Activated T-helper 17 cell treated with anti-CD3 and anti-CD28 coated beads, Interleukin-2, amount 50 U/mL, for 72 hours (primary cell): ENCODE measurements at regions not wholly inside any gene's neighbourhood (a gene's known extent, or its start where the extent isn't known, plus 50 kb on each side); places are given as distances from the start of the nearest gene placed in this dataset.
"Not testable (repeated sequence)": the region's sequence is repeated elsewhere in the genome, so short reads cannot be mapped to it uniquely, and the experiment has no call there.

Experiments
- ATAC-seq: fragments of 150-1000 bp; cut with Tn5 transposase; replicated peaks from 2 replicates; pipeline ENCODE4 v1.10.0; 2021; ENCODE audit warnings: mild to moderate bottlenecking, moderate library complexity
- H3K27ac Mint-ChIP-seq: one replicate; pipeline ENCODE4 v1.8.0; 2022; ENCODE audit warnings: mixed read lengths
- H3K27me3 Mint-ChIP-seq: one replicate; pipeline ENCODE4 v1.8.0; 2022; ENCODE audit warnings: mixed read lengths
- H3K36me3 Mint-ChIP-seq: one replicate; pipeline ENCODE4 v1.8.0; 2022; ENCODE audit warnings: low read depth, mild to moderate bottlenecking, mixed read lengths
- H3K4me1 Mint-ChIP-seq: one replicate; pipeline ENCODE4 v1.8.0; 2022; ENCODE audit warnings: mixed read lengths
- H3K4me3 Mint-ChIP-seq: one replicate; pipeline ENCODE4 v1.8.0; 2022; ENCODE audit warnings: mild to moderate bottlenecking, mixed read lengths
- H3K9me3 Mint-ChIP-seq: one replicate; pipeline ENCODE4 v1.8.0; 2022; ENCODE audit warnings: mixed read lengths

DNA sequence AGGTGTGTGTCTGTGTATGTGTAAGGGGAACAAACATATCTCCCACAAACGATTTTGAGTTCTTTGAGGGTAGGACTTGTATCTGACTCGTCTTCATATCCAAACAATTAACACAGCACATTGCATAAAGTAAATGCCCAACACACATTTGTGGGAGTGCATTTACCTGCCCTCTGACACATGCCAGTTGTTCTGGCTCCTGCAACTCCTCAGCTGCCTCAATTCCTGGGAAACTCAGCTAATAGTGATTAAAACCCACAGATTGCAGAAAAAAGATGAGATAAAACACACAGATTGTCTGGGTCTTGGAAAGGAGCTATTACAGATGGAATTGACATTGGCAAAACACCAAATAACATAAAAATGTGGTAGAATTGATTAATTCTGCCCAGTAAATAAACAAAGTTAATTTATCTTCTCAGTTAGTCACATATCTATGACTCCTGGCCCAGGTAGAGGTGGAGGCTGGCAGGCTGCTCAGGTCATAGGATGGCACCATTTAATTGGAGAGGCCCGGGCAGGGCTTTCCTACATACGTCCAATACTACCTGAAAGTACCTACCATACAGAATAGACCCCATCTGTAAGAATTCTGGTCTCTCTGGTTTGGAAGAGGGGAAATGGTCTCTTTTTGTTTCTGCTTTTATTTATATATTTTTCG, 71.5 kb upstream of the IFNGR1 start:
- H3K4me1 Mint-ChIP-seq, result peaks cover 5% of the 10 kb centered on the region
- no peaks in the 10 kb centered on the region for H3K9me3 Mint-ChIP-seq
- no peak overlapping the region for H3K4me3 Mint-ChIP-seq
- no peak overlapping the region for H3K27ac Mint-ChIP-seq
- H3K36me3 Mint-ChIP-seq, result no peaks in the 10 kb centered on the region
- peaks cover 7% of the 10 kb centered on the region for H3K27me3 Mint-ChIP-seq
- no peak for ATAC-seq

DNA sequence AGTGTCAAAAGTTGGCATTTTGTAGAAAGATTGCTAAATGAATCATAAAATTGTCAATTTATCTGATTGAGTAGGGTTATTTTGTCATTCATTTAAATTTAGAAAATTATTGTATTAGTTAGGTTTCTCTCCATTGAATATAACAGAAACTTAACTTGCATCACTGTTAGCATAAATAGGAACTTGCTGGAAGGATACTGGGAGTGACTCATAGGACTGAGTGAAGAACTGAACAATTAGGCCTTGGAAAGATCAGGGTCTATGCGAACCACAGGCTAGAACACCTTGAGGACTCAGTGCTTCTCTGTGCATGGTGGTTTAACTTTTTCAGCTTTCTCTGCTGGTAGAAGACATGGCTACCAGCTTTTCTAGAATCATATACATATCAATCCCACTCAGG, 67.7 kb upstream of the IFNGR1 start:
- Mint-ChIP-seq H3K9me3 (no peaks in the 10 kb centered on the region), H3K27me3 (peaks cover 26% of the 10 kb centered on the region), H3K27ac (no peak overlapping the region), H3K36me3 (no peaks in the 10 kb centered on the region), H3K4me1 (peaks cover 17% of the 10 kb centered on the region), H3K4me3 (no peak overlapping the region)
- no peak for ATAC-seq

DNA sequence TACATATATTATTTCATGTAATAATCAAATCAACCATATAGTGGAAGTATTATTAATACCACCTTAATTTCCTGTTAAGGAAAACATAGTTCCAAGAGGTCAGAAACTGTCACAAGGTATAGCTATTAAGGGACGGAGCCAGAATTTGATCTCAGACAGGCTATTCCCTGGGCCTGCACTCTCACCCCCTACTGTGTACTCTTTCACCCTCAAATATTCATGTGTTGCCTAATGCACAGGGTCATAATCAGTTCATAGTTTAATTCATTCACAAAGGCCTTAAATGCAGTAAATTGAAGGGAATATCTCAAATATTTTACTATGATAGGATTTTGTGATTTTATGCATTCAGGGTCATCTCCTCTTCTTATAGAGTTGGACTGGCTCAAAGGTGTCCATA, 67.2 kb upstream of the IFNGR1 start:
- no peaks in the 10 kb centered on the region for H3K36me3 Mint-ChIP-seq
- peaks cover 16% of the 10 kb centered on the region for H3K4me1 Mint-ChIP-seq
- no peak overlapping the region for H3K27ac Mint-ChIP-seq
- H3K9me3 Mint-ChIP-seq, result no peaks in the 10 kb centered on the region
- H3K27me3 Mint-ChIP-seq, result peaks cover 26% of the 10 kb centered on the region
- no peak overlapping the region for H3K4me3 Mint-ChIP-seq
- ATAC-seq, result no peak

DNA sequence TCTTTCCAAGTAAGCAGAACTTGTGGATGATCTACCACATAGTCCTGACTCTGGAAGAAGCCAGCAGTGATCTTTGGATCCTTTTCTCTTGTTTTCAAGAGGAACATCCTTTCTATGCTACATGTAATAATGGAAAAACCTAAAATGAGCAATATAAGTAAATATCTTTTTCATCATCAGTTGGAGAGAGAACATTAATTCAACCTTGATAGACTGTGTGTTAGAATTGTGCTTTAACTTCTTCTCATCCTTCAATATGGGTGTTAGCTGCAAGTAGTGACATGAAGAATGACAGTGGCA, 65.6 kb upstream of the IFNGR1 start:
- no peaks in the 10 kb centered on the region for H3K36me3 Mint-ChIP-seq
- no peak for ATAC-seq
- H3K9me3 Mint-ChIP-seq, result no peaks in the 10 kb centered on the region
- no peak overlapping the region for H3K27ac Mint-ChIP-seq
- no peak overlapping the region for H3K4me3 Mint-ChIP-seq
- peaks cover 31% of the 10 kb centered on the region for H3K27me3 Mint-ChIP-seq
- peaks cover 12% of the 10 kb centered on the region for H3K4me1 Mint-ChIP-seq

DNA sequence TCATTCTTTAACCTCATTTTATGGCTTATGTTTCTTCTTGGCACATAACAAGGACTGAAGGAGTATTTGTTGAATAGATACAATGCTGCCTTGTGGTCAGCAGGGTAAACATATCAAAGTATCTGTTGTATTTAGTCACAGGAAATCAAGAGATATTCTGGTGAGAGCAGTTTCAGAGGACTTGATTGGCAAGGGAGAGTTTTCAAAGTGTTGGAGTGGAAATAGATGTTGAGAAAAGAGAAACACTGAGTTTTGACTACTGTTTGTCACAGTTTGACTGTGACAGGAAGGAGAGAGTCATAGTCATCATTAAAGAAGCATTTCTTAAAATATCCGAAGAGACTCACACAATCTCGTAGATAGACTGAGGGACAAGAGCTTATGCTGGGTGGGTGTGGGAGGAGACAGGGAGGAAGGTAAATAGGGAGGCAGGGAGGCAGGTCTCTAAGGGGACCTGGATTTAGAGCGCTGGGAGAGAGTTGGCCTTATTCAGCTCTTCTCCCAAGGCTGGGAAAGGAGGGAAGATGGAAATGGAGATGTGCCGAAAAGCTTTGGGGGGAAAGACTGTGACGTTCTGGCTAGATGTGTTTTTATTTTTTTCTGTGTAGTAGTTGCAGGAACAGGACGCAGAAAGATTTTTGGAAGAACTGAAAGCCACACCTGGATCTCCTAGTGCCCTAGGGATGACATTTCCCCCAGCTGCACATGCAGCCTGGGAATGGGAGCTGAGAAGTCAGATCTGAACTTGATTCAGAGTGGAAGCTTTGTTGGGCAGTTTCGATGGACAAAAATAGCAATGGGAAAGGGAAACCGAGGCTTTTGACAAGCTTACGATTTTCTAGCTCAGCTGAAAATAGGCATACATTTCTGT, 65.0 kb upstream of the IFNGR1 start:
- H3K4me1 Mint-ChIP-seq, result peaks cover 12% of the 10 kb centered on the region
- no peak overlapping the region for H3K4me3 Mint-ChIP-seq
- ATAC-seq, result peak; percentile 84
- peaks cover 29% of the 10 kb centered on the region for H3K27me3 Mint-ChIP-seq
- H3K36me3 Mint-ChIP-seq, result no peaks in the 10 kb centered on the region
- no peaks in the 10 kb centered on the region for H3K9me3 Mint-ChIP-seq
- peak overlapping the region; percentile 10 for H3K27ac Mint-ChIP-seq

DNA sequence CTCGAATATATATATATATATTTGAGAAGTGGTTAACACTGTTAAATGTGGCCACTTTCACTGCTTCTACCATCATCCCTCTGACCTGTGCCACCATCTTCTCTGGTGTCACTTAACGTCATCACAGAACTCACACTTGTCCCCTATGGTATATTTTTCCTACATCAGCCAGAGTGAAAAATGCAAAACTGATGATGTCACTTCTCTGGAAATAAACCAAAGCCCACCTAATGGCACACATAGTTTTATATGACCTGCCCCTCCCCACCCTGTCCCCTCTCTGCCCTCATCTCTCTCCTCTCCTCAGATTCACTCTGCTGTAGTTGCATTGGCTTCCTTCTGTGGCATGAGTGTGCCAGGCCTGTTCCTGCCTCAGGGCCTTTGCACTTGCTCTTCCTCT, 63.9 kb upstream of the IFNGR1 start:
- Mint-ChIP-seq H3K27ac (no peak overlapping the region), H3K4me3 (no peak overlapping the region), H3K27me3 (peaks cover 28% of the 10 kb centered on the region), H3K36me3 (no peaks in the 10 kb centered on the region), H3K9me3 (no peaks in the 10 kb centered on the region), H3K4me1 (peaks cover 12% of the 10 kb centered on the region)
- ATAC-seq, result no peak

DNA sequence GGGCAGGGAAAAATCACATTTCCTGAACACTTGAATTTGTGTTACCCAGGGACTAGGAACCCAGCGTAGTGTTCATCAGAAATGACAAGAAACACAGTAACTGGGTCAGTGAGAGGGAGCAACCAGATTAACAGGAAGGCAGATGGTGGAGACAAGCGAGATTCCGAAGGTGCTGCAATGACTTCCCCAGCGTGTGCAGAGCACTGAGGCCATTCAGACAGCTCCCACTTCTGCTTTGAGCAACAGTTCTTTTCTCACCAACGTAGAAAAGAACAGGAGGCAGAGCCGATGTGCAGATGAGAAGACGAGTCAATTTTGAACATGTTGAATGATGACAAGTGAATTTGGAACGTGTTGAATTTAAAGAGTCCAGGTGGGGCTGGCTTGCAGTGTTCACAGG, 63.1 kb upstream of the IFNGR1 start:
- Mint-ChIP-seq H3K27ac (peak overlapping the region; percentile 31), H3K4me1 (peaks cover 12% of the 10 kb centered on the region), H3K9me3 (no peaks in the 10 kb centered on the region), H3K36me3 (no peaks in the 10 kb centered on the region), H3K4me3 (no peak overlapping the region), H3K27me3 (peaks cover 30% of the 10 kb centered on the region)
- no peak for ATAC-seq

DNA sequence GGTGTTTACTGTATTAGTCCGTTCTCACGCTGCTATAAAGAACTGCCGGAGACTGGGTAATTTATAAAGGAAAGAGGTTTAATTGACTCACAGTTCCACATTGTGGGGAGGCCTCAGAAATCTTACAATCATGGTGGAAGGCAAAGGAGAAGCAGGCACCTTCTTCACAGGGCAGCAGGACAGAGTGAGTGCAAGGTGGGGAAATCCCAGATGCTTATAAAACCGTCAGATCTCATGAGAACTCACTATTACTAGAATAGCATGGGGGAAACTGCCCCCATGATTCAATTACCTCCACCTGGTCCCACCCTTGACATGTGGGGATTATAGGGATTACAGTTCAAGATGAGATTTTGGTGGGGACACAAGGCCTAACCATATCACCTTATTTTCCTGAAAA, 60.1 kb upstream of the IFNGR1 start:
- not testable (repeated sequence) for H3K4me3 Mint-ChIP-seq, H3K36me3 Mint-ChIP-seq, H3K4me1 Mint-ChIP-seq, ATAC-seq, H3K27ac Mint-ChIP-seq, H3K9me3 Mint-ChIP-seq
- peaks cover 27% of the 10 kb centered on the region for H3K27me3 Mint-ChIP-seq

DNA sequence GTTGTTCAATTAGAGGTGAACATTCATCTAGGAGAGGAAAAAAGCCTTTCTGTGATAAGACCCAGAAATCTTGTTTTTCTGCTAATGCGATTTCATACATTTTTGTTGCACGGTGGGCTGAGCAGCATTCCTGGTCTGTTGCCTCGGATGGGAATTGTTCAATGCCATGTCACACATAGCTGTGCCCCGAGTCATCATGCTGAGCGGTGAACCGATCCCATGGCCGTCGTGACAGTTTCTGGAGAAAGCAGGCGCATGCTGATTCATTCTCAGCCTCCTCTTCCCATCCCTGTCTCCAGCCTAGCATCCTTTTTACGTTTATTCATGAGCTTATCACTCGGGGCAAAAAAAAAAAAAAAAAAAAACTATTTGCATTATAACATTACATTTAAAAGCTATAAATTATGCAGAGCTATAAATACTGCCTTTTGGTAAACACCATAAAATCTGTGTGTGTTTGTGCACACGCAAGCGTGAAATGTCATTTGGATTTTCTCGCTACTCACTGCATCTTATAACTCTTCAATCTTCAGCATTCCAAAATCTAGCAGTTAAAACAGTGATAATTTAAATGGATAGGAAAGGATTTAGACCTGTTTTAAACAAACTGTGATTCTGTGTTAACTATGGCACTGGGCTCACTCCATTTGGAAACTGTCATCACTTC, 58.9 kb upstream of the IFNGR1 start:
- Mint-ChIP-seq H3K9me3 (no peaks in the 10 kb centered on the region), H3K4me3 (no peak overlapping the region), H3K27me3 (peaks cover 20% of the 10 kb centered on the region), H3K27ac (no peak overlapping the region), H3K36me3 (no peaks in the 10 kb centered on the region), H3K4me1 (peaks cover 4% of the 10 kb centered on the region)
- ATAC-seq, result no peak

DNA sequence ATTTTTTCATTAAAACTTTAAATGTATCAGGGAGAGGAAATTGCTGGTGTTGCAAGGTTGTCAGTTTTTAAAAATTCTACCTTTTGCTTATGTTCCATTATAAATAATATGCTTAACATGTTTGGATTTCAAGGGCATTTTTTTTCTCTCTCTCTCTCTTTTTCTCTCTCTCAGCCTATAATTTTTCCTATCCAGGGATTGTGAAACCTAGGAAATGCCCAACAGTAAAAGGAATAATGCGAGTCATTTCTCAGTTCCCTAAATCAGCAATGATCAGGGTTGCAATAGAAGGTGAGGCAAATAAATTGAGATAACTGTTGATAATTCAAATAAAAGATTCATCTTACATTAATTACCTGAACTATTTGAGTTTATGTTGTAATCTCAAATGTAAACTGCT, 53.2 kb upstream of the IFNGR1 start:
- peaks cover 4% of the 10 kb centered on the region for H3K27me3 Mint-ChIP-seq
- H3K27ac Mint-ChIP-seq, result no peak overlapping the region
- H3K9me3 Mint-ChIP-seq, result no peaks in the 10 kb centered on the region
- ATAC-seq, result no peak
- H3K4me1 Mint-ChIP-seq, result no peaks in the 10 kb centered on the region
- no peak overlapping the region for H3K4me3 Mint-ChIP-seq
- H3K36me3 Mint-ChIP-seq, result no peaks in the 10 kb centered on the region

DNA sequence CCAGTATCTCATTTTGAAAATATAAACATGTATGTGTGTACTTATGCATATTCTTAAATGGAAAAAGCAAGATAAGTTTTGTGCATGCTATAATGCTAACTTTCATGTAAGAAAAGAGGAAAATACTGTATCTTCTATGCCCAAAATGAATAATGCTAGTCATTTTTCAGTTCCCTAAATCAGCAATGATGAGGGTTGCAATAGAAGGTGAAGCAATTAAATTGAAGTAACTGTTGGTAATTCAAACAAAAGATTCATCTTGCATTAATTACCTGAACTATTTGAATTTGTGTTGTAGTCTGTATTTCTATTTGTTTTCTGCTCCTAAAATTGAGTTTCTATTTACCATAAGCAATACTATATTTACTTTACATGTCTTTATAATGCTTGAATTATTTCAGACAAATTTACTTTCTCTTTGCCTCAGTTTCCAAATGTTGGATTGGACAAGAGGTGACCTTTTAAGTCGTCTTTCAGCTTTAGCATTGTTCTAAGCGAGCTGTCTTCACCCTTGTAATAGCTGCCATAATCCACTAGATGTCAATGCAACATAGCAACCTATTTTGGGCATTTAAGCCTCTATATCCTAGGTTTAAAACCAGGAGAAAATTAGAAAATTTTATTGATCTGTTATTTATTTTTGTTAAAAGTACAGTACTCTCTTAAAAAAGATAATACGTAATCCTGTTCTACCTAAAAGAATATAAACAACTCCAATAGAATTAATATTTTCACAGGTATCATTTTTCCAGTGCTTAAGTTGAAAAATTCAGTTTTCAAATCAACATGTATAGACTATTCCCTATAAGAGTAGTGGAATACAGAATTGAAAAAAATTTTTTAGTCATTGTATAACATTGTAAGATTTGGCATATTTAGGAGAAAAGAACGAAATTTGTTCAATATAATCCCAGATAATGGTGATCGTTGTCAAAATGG, 52.3 kb upstream of the IFNGR1 start:
- H3K4me3 Mint-ChIP-seq, result no peak overlapping the region
- H3K27me3 Mint-ChIP-seq, result no peaks in the 10 kb centered on the region
- H3K36me3 Mint-ChIP-seq, result no peaks in the 10 kb centered on the region
- H3K27ac Mint-ChIP-seq, result no peak overlapping the region
- H3K4me1 Mint-ChIP-seq, result no peaks in the 10 kb centered on the region
- peak; percentile 58 for ATAC-seq
- no peaks in the 10 kb centered on the region for H3K9me3 Mint-ChIP-seq

DNA sequence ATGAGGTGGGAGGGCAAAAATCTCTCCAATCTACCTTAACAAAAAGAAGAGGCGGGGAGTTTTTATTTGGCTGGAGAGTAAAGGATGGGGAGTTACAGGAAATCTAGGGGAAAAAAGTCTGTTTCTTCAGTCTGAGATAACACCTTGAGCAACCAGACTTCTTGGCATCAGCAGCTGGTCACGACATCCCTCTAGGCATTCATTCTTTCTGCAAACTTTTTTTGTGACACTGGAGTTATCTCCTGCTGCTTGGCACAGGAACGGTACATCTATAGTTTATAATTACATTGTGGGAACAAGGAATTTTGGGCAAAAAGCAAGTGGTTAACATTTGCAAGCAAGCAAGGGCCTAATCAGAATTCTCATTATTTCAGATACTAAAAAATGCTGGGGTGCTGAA, 50.6 kb upstream of the IFNGR1 start:
- Mint-ChIP-seq H3K36me3 (no peaks in the 10 kb centered on the region), H3K27me3 (peaks cover 3% of the 10 kb centered on the region), H3K4me1 (no peaks in the 10 kb centered on the region), H3K27ac (no peak overlapping the region), H3K9me3 (no peaks in the 10 kb centered on the region), H3K4me3 (no peak overlapping the region)
- no peak for ATAC-seq

DNA sequence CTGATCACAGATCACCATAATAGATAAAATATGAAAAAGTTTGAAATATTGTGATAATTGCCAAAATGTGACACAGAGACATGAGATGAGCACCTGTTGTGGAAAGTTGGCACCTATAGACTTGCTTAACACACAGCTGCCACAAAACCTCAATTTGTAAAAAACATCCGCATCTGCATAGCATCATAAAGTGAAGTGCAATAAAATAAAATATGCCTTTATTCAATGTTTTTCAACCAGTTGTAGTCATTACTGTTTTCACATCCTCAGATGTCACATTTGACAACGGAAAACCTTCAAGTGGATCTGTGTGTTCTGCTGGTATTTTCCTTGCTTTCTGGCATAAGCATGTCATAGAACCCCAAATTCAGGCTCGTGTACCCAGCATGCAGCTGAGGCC, 50.2 kb upstream of the IFNGR1 start:
- ATAC-seq, result no peak

More for the DNA sequence above, 50.2 kb upstream of the IFNGR1 start:
- H3K4me3 Mint-ChIP-seq, result no peak overlapping the region
- no peaks in the 10 kb centered on the region for H3K4me1 Mint-ChIP-seq
- H3K9me3 Mint-ChIP-seq, result no peaks in the 10 kb centered on the region
- no peaks in the 10 kb centered on the region for H3K36me3 Mint-ChIP-seq
- peaks cover 3% of the 10 kb centered on the region for H3K27me3 Mint-ChIP-seq
- no peak overlapping the region for H3K27ac Mint-ChIP-seq
